Mesendoderm (in vitro differentiated cells): ENCODE measurements at regions not wholly inside any gene's neighbourhood (a gene's known extent, or its start where the extent isn't known, plus 50 kb on each side); places are given as distances from the start of the nearest gene placed in this dataset. TPM values are rescaled to one million over a fixed set of nuclear protein-coding genes. Genes with fewer than 3 reads are reported as not detected.

Experiments
- DNase-seq: peaks from one replicate; pipeline ENCODE4 v3.0.0; 2013
- H2AK5ac ChIP-seq: 2 replicates; pipeline ENCODE4 v1.6.1; 2013; ENCODE audit warnings: low read length, inconsistent platforms
- H2BK120ac ChIP-seq: 2 replicates; pipeline ENCODE4 v1.6.1; 2013; ENCODE audit warnings: low read depth, mild to moderate bottlenecking, low read length, moderate library complexity, mixed read lengths
- H2BK15ac ChIP-seq: replicated peaks from 2 replicates; pipeline ENCODE4 v1.6.1; 2013; ENCODE audit warnings: low read depth, mild to moderate bottlenecking, moderate library complexity
- H2BK5ac ChIP-seq: 2 replicates; pipeline ENCODE4 v1.6.1; 2013; ENCODE audit warnings: low read length, inconsistent platforms
- H3K18ac ChIP-seq: 2 replicates; pipeline ENCODE4 v1.6.1; 2013; ENCODE audit warnings: mild to moderate bottlenecking, low read length, mixed read lengths
- H3K23ac ChIP-seq: one replicate; pipeline ENCODE4 v1.6.1; 2013; ENCODE audit warnings: low read length
- H3K27ac ChIP-seq: 2 replicates; pipeline ENCODE4 v1.5.1; 2013; ENCODE audit warnings: low read depth, mild to moderate bottlenecking, inconsistent platforms, low read length, moderate library complexity
- H3K27me3 ChIP-seq: 2 replicates; pipeline ENCODE4 v1.6.1; 2013; ENCODE audit warnings: low read length, control low read depth, mild to moderate bottlenecking, inconsistent platforms; ENCODE audit not compliant: insufficient read depth, poor library complexity
- H3K36me3 ChIP-seq: 2 replicates; pipeline ENCODE4 v1.6.1; 2013; ENCODE audit warnings: low read length, inconsistent platforms; ENCODE audit not compliant: control insufficient read depth, insufficient read depth
- H3K4ac ChIP-seq: one replicate; pipeline ENCODE4 v1.6.1; 2013; ENCODE audit warnings: low read depth, mild to moderate bottlenecking, low read length, moderate library complexity
- H3K4me1 ChIP-seq: 2 replicates; pipeline ENCODE4 v1.6.1; 2013; ENCODE audit warnings: low read depth, low read length, inconsistent platforms; ENCODE audit not compliant: control insufficient read depth
- H3K4me2 ChIP-seq: 2 replicates; pipeline ENCODE4 v1.6.1; 2013; ENCODE audit warnings: low read length
- H3K4me3 ChIP-seq: 2 replicates; pipeline ENCODE4 v1.5.1; 2013; ENCODE audit warnings: mild to moderate bottlenecking, low read length
- H3K56ac ChIP-seq: one replicate; pipeline ENCODE4 v1.6.1; 2013; ENCODE audit warnings: low read length
- H3K79me1 ChIP-seq: 2 replicates; pipeline ENCODE4 v1.6.1; 2013; ENCODE audit warnings: low read length, inconsistent platforms
- H3K79me2 ChIP-seq: 2 replicates; pipeline ENCODE4 v1.6.1; 2013; ENCODE audit warnings: mild to moderate bottlenecking, low read length; ENCODE audit not compliant: control insufficient read depth, insufficient read depth
- H3K9ac ChIP-seq: 2 replicates; pipeline ENCODE4 v1.6.1; 2013; ENCODE audit warnings: low read length, inconsistent platforms
- H4K5ac ChIP-seq: one replicate; pipeline ENCODE4 v1.6.1; 2013; ENCODE audit warnings: low read length
- H4K8ac ChIP-seq: one replicate; pipeline ENCODE4 v1.6.1; 2013; ENCODE audit warnings: low read depth, mild to moderate bottlenecking, control low read depth, low read length, moderate library complexity
- WGBS: extraction: QIAGEN DNeasy Blood & Tissue Kit; methylation state at CpG from one replicate; pipeline ENCODE4 v1.1.7; 2013; ENCODE audit warnings: low lambda C conversion rate, missing lambda C conversion rate; ENCODE audit not compliant: insufficient coverage; ENCODE audit errors: extremely low coverage; 5-methylcytosine and 5-hydroxymethylcytosine counted together
- small RNA-seq: library from polyadenylated mRNA; stranded (forward); fragments of <200 nt; extraction: miRNeasy Mini kit (QIAGEN cat#:217004); gene quantifications from one replicate; pipeline ENCODE3, GENCODE V24; 2013; ENCODE audit not compliant: insufficient read depth

GRCh38 chr14:47744155-47744554 lies 68.8 kb upstream of the MDGA2 start:
- Histone ChIP-seq H3K4ac (no peak overlapping the region), H2BK120ac (no peak overlapping the region), H3K4me1 (no peaks in the 10 kb centered on the region), H2BK5ac (no peak overlapping the region), H3K27me3 (no peaks in the 10 kb centered on the region), H3K4me3 (no peak overlapping the region), H3K9ac (no peak overlapping the region), H2BK15ac (no peak overlapping the region), H3K4me2 (no peak overlapping the region), H3K27ac (no peak overlapping the region), H3K79me2 (no peaks in the 10 kb centered on the region), H4K5ac (no peak overlapping the region), H3K18ac (no peak overlapping the region), H4K8ac (no peak overlapping the region), H3K79me1 (no peaks in the 10 kb centered on the region), H3K23ac (no peak overlapping the region), H3K36me3 (no peaks in the 10 kb centered on the region), H2AK5ac (no peak overlapping the region), H3K56ac (no peak overlapping the region)
- WGBS = no CpG with 5 or more reads among the region's 1 CpG
- no peak for DNase-seq

GRCh38 chr14:47739541-47739940 lies 64.1 kb upstream of the MDGA2 start:
- H4K5ac ChIP-seq = no peak overlapping the region
- no peak overlapping the region for H3K56ac ChIP-seq
- H3K79me1 ChIP-seq = no peaks in the 10 kb centered on the region
- H2BK15ac ChIP-seq = no peak overlapping the region
- no peak overlapping the region for H3K9ac ChIP-seq
- H3K27ac ChIP-seq = no peak overlapping the region
- no peaks in the 10 kb centered on the region for H3K36me3 ChIP-seq
- H3K4me2 ChIP-seq = no peak overlapping the region
- no peak overlapping the region for H3K4ac ChIP-seq
- no peak overlapping the region for H3K18ac ChIP-seq
- no peak overlapping the region for H2AK5ac ChIP-seq
- H2BK120ac ChIP-seq = no peak overlapping the region
- no peaks in the 10 kb centered on the region for H3K27me3 ChIP-seq
- DNase-seq = no peak
- no peaks in the 10 kb centered on the region for H3K79me2 ChIP-seq
- no peak overlapping the region for H3K4me3 ChIP-seq
- H3K23ac ChIP-seq = no peak overlapping the region
- no peak overlapping the region for H2BK5ac ChIP-seq
- H4K8ac ChIP-seq = no peak overlapping the region
- WGBS = no CpG with 5 or more reads among the region's 1 CpG
- H3K4me1 ChIP-seq = no peaks in the 10 kb centered on the region

GRCh38 chr14:47730296-47730695 lies 54.9 kb upstream of the MDGA2 start:
- H2BK5ac ChIP-seq = no peak overlapping the region
- no peak overlapping the region for H4K5ac ChIP-seq
- no peaks in the 10 kb centered on the region for H3K4me1 ChIP-seq
- WGBS = no CpG with 5 or more reads among the region's 3 CpGs
- H3K79me2 ChIP-seq = no peaks in the 10 kb centered on the region
- no peak overlapping the region for H3K27ac ChIP-seq
- H3K36me3 ChIP-seq = no peaks in the 10 kb centered on the region
- no peak overlapping the region for H3K9ac ChIP-seq
- no peak overlapping the region for H4K8ac ChIP-seq
- no peak overlapping the region for H2BK120ac ChIP-seq
- no peaks in the 10 kb centered on the region for H3K27me3 ChIP-seq
- no peak overlapping the region for H3K18ac ChIP-seq
- no peak overlapping the region for H3K23ac ChIP-seq
- H3K4ac ChIP-seq = no peak overlapping the region
- no peak overlapping the region for H2AK5ac ChIP-seq
- no peaks in the 10 kb centered on the region for H3K79me1 ChIP-seq
- no peak overlapping the region for H2BK15ac ChIP-seq
- no peak overlapping the region for H3K4me3 ChIP-seq
- DNase-seq = no peak
- no peak overlapping the region for H3K56ac ChIP-seq
- no peak overlapping the region for H3K4me2 ChIP-seq

Small RNA genes lying in the stretch of these regions (small RNA-seq; reads per million reads assigned to genes)
- gene AL121576.1 (not detected), gene AL512360.1 (not detected), gene MIR548Y (not detected), gene RNU6-297P (not detected)
